ENCODE measurements at regions not wholly inside any gene's neighbourhood (a gene's known extent, or its start where the extent isn't known, plus 50 kb on each side); places are given as distances from the start of the nearest gene placed in this dataset.
"Not testable (repeated sequence)": the region's sequence is repeated elsewhere in the genome, so short reads cannot be mapped to it uniquely, and the experiment has no call there.

DNA sequence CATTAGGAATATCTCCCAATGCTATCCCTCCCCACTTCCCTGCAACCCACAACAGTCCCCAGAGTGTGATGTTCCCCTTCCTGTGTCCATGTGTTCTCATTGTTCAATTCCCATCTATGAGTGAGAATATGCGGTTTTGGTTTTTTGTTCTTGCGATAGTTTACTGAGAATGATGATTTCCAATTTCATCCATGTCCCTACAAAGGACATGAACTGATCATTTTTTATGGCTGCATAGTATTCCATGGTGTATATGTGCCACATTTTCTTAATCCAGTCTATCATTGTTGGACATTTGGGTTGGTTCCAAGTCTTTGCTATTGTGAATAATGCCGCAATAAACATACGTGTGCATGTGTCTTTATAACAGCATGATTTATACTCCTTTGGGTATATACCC, 169.5 kb downstream of the SIM1 start:
- TF ChIP-seq, protein P1, sequence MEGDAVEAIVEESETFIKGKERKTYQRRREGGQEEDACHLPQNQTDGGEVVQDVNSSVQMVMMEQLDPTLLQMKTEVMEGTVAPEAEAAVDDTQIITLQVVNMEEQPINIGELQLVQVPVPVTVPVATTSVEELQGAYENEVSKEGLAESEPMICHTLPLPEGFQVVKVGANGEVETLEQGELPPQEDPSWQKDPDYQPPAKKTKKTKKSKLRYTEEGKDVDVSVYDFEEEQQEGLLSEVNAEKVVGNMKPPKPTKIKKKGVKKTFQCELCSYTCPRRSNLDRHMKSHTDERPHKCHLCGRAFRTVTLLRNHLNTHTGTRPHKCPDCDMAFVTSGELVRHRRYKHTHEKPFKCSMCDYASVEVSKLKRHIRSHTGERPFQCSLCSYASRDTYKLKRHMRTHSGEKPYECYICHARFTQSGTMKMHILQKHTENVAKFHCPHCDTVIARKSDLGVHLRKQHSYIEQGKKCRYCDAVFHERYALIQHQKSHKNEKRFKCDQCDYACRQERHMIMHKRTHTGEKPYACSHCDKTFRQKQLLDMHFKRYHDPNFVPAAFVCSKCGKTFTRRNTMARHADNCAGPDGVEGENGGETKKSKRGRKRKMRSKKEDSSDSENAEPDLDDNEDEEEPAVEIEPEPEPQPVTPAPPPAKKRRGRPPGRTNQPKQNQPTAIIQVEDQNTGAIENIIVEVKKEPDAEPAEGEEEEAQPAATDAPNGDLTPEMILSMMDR (IDR thresholded peaks at IDR 0.05 in 4 of 5, conservative IDR thresholded peaks at IDR 0.05 in 1 of 5), result not testable (repeated sequence)
- not testable (repeated sequence) for TF ChIP-seq POLR2A (IDR thresholded peaks at IDR 0.05)
